A673 (cell line): ENCODE measurements at regions not wholly inside any gene's neighbourhood (a gene's known extent, or its start where the extent isn't known, plus 50 kb on each side); places are given as distances from the start of the nearest gene placed in this dataset.

ENCODE experiments used
- EZH2 ChIP-seq: fragments of 200-600 bp; sonication (generic); IDR thresholded peaks from 2 replicates; pipeline ENCODE4 v1.6.1; 2017; ENCODE audit warnings: borderline replicate concordance, low read depth, mild to moderate bottlenecking, mixed read lengths, antibody characterized with exemption, low read length; ENCODE audit not compliant: poor library complexity, severe bottlenecking
- TF ChIP-seq, protein P1 (sequence below): fragments of 300-800, 200-600 bp; sonication (generic); conservative IDR thresholded peaks from 2 replicates; pipeline ENCODE4 v1.5.1; 2017; ENCODE audit warnings: low read depth, mild to moderate bottlenecking, antibody characterized with exemption, low read length, moderate library complexity, mixed read lengths

GRCh38 chr5:74918232-74918669 is 52.1 kb upstream of the FAM169A start:
- TF ChIP-seq, protein P1, sequence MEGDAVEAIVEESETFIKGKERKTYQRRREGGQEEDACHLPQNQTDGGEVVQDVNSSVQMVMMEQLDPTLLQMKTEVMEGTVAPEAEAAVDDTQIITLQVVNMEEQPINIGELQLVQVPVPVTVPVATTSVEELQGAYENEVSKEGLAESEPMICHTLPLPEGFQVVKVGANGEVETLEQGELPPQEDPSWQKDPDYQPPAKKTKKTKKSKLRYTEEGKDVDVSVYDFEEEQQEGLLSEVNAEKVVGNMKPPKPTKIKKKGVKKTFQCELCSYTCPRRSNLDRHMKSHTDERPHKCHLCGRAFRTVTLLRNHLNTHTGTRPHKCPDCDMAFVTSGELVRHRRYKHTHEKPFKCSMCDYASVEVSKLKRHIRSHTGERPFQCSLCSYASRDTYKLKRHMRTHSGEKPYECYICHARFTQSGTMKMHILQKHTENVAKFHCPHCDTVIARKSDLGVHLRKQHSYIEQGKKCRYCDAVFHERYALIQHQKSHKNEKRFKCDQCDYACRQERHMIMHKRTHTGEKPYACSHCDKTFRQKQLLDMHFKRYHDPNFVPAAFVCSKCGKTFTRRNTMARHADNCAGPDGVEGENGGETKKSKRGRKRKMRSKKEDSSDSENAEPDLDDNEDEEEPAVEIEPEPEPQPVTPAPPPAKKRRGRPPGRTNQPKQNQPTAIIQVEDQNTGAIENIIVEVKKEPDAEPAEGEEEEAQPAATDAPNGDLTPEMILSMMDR = no peak
- TF ChIP-seq EZH2 = no peak
